IMR-90 (cell line): ENCODE measurements at regions not wholly inside any gene's neighbourhood (a gene's known extent, or its start where the extent isn't known, plus 50 kb on each side); places are given as distances from the start of the nearest gene placed in this dataset.

ENCODE experiments used
- ATAC-seq: fragments of 200-7000 bp; cut with Tn5 transposase; 2 replicates; pipeline ENCODE4 v1.9.1; 2020; ENCODE audit warnings: low read depth, mild to moderate bottlenecking, moderate library complexity
- BruUV-seq: library from RNA; stranded (reverse); fragments of 400-500 nt; replicated peaks from 2 replicates; lab custom pipeline; 2021; lab: Mats Ljungman, UMichigan
- CTCF ChIA-PET: fragments of 300-600 bp; formaldehyde crosslinking; extraction: SDS; loops from one replicate; lab custom pipeline; 2021; ENCODE audit warnings: antibody characterized with exemption; lab: Yijun Ruan, JAX
- POLR2A ChIA-PET: fragments of 300-600 bp; sonication (Branson Sonifier 250); formaldehyde crosslinking; loops from one replicate; lab custom pipeline; 2022; ENCODE audit warnings: antibody characterized with exemption; ENCODE audit not compliant: unreplicated experiment; lab: Charles Lee
- DNase-seq: peaks from one replicate; pipeline ENCODE4 v3.0.0; 2013
- H2AFZ ChIP-seq: replicated peaks from 2 replicates; pipeline ENCODE3; 2013; ENCODE audit warnings: low read length, mild to moderate bottlenecking; ENCODE audit not compliant: poor library complexity
- H2AK5ac ChIP-seq: 2 replicates; pipeline ENCODE4 v1.6.1; 2013; ENCODE audit warnings: low read depth, low read length, inconsistent platforms
- H2AK9ac ChIP-seq: replicated peaks from 2 replicates; pipeline ENCODE3; 2013; ENCODE audit warnings: mild to moderate bottlenecking, low read depth, low read length, moderate library complexity; ENCODE audit not compliant: poor library complexity
- H2BK120ac ChIP-seq: 2 replicates; pipeline ENCODE4 v1.6.1; 2013; ENCODE audit warnings: low read depth, low read length, inconsistent platforms
- H2BK15ac ChIP-seq: 3 replicates; pipeline ENCODE4 v1.6.1; 2013; ENCODE audit warnings: low read depth, low read length, inconsistent platforms
- H2BK20ac ChIP-seq: 2 replicates; pipeline ENCODE4 v1.6.1; 2013; ENCODE audit warnings: low read depth, mild to moderate bottlenecking, inconsistent platforms, low read length, moderate library complexity
- H2BK5ac ChIP-seq: 2 replicates; pipeline ENCODE4 v1.6.1; 2013; ENCODE audit warnings: mild to moderate bottlenecking, low read depth, low read length, inconsistent platforms; ENCODE audit not compliant: poor library complexity, severe bottlenecking
- H3K14ac ChIP-seq: replicated peaks from 2 replicates; pipeline ENCODE4 v1.6.1; 2013; ENCODE audit warnings: low read depth, low read length, inconsistent platforms
- H3K18ac ChIP-seq: 2 replicates; pipeline ENCODE4 v1.6.1; 2013; ENCODE audit warnings: low read depth, low read length, control low read depth
- H3K23ac ChIP-seq: 2 replicates; pipeline ENCODE4 v1.6.1; 2013; ENCODE audit warnings: low read depth, low read length, inconsistent platforms
- H3K27ac ChIP-seq: 2 replicates; pipeline ENCODE4 v1.5.1; 2013; ENCODE audit warnings: mild to moderate bottlenecking, control low read depth, low read length; ENCODE audit not compliant: insufficient read depth
- H3K27me3 ChIP-seq: 2 replicates; pipeline ENCODE4 v1.6.1; 2013; ENCODE audit warnings: low read length; ENCODE audit not compliant: control insufficient read depth, insufficient read depth
- H3K36me3 ChIP-seq: 2 replicates; pipeline ENCODE4 v1.6.1; 2013; ENCODE audit warnings: low read length, mixed read lengths; ENCODE audit not compliant: control insufficient read depth, insufficient read depth
- H3K4ac ChIP-seq: 2 replicates; pipeline ENCODE4 v1.6.1; 2013; ENCODE audit warnings: low read depth, low read length, inconsistent platforms
- H3K4me1 ChIP-seq: 2 replicates; pipeline ENCODE4 v1.6.1; 2013; ENCODE audit warnings: low read length, mixed read lengths; ENCODE audit not compliant: control insufficient read depth, insufficient read depth
- H3K4me2 ChIP-seq: 2 replicates; pipeline ENCODE4 v1.6.1; 2013; ENCODE audit warnings: low read depth, mild to moderate bottlenecking, control low read depth, low read length, moderate library complexity
- H3K4me3 ChIP-seq: 2 replicates; pipeline ENCODE4 v1.5.1; 2013; ENCODE audit warnings: low read depth, mild to moderate bottlenecking, control low read depth, low read length, moderate library complexity; ENCODE audit not compliant: insufficient read depth
- H3K56ac ChIP-seq: 2 replicates; pipeline ENCODE4 v1.6.1; 2013; ENCODE audit warnings: low read length, inconsistent platforms; ENCODE audit not compliant: insufficient read depth; ENCODE audit errors: extremely low read depth
- H3K79me1 ChIP-seq, 2 experiments: 2 replicates each; pipeline ENCODE4 v1.6.1; 2013; ENCODE audit warnings: low read length in 2 of 2, inconsistent platforms in 1 of 2, low read depth in 1 of 2
- H3K9ac ChIP-seq: 2 replicates; pipeline ENCODE4 v1.6.1; 2013; ENCODE audit warnings: low read depth, low read length, control low read depth
- H3K9me1 ChIP-seq: 2 replicates; pipeline ENCODE4 v1.6.1; 2013; ENCODE audit warnings: low read length, inconsistent platforms; ENCODE audit not compliant: insufficient read depth
- H3K9me3 ChIP-seq: 2 replicates; pipeline ENCODE4 v1.6.1; 2013; ENCODE audit warnings: low read length; ENCODE audit not compliant: control insufficient read depth, insufficient read depth
- H4K20me1 ChIP-seq: 2 replicates; pipeline ENCODE4 v1.6.1; 2013; ENCODE audit warnings: low read length, inconsistent platforms; ENCODE audit not compliant: insufficient read depth
- H4K5ac ChIP-seq: 2 replicates; pipeline ENCODE4 v1.6.1; 2013; ENCODE audit warnings: mild to moderate bottlenecking, low read depth, low read length, control low read depth
- H4K8ac ChIP-seq, 2 experiments: 2 replicates each; pipeline ENCODE4 v1.6.1; 2013; ENCODE audit warnings: low read depth in 2 of 2, low read length in 2 of 2, control low read depth in 1 of 2, inconsistent platforms in 1 of 2
- H4K91ac ChIP-seq: 2 replicates; pipeline ENCODE4 v1.6.1; 2013; ENCODE audit warnings: low read depth, low read length, inconsistent platforms; ENCODE audit not compliant: insufficient read depth
- CEBPB ChIP-seq: IDR thresholded peaks from 2 replicates; pipeline ENCODE4 v1.6.1; 2012; ENCODE audit warnings: low read depth, low read length, improper control_type of control experiment
- MAZ ChIP-seq: IDR thresholded peaks from 2 replicates; pipeline ENCODE4 v1.6.1; 2012; ENCODE audit warnings: low read depth, mild to moderate bottlenecking, low read length, improper control_type of control experiment, moderate library complexity, borderline replicate concordance
- MXI1 ChIP-seq: IDR thresholded peaks from 2 replicates; pipeline ENCODE4 v1.6.1; 2012; ENCODE audit warnings: low read depth, mild to moderate bottlenecking, low read length, moderate library complexity, borderline replicate concordance
- NFE2L2 ChIP-seq: fragments of 150-350 bp; IDR thresholded peaks from 2 replicates; pipeline ENCODE4 v1.6.1; 2016; ENCODE audit warnings: low read depth, mild to moderate bottlenecking, low read length
- POLR2A ChIP-seq: IDR thresholded peaks from 2 replicates; pipeline ENCODE4 v1.6.1; 2012; ENCODE audit warnings: mild to moderate bottlenecking, low read depth, low read length
- RAD21 ChIP-seq: IDR thresholded peaks from 2 replicates; pipeline ENCODE4 v1.6.1; 2012; ENCODE audit warnings: low read length, improper control_type of control experiment
- SMC3 ChIP-seq: fragments of 150-350 bp; IDR thresholded peaks from 2 replicates; pipeline ENCODE4 v1.6.1; 2016; ENCODE audit warnings: low read depth, mild to moderate bottlenecking, antibody characterized with exemption, low read length, moderate library complexity
- WGBS, 2 experiments: methylation state at CpG; one replicate each; pipeline versions ENCODE4 v1.1.5 to v1.1.7; 2013; ENCODE audit warnings: missing lambda C conversion rate in 2 of 2; ENCODE audit not compliant: insufficient read length in 1 of 2; ENCODE audit errors: extremely low coverage in 2 of 2; 5-methylcytosine and 5-hydroxymethylcytosine counted together
- dilution Hi-C: fragments of 300-500 bp; cut with HindIII; formaldehyde crosslinking; loops from one replicate; pipeline ENCODE4 v1.14.3; 2018; ENCODE audit warnings: low sequenced_read_pairs; ENCODE audit not compliant: unreplicated experiment
- in situ Hi-C: fragments of 300-500 bp; cut with MboI; formaldehyde crosslinking; loops from 3 replicates; pipeline ENCODE4 v1.14.3; 2019; ENCODE audit warnings: low sequenced_read_pairs, inconsistent platforms, mixed read lengths
- intact Hi-C: fragments of 100-400 bp; cut with micrococcal nuclease; formaldehyde crosslinking; loops from 2 replicates; pipeline ENCODE4 v1.10.0; 2022
- TF ChIP-seq, protein P1 (sequence below): fragments of 150-350 bp; IDR thresholded peaks from 2 replicates; pipeline ENCODE4 v1.6.1; 2017; ENCODE audit warnings: mild to moderate bottlenecking, antibody characterized with exemption, low read length, low read depth
- TF ChIP-seq, protein P2 (sequence below): fragments of 150-350 bp; IDR thresholded peaks from 2 replicates; pipeline ENCODE4 v1.6.1; 2016; ENCODE audit warnings: low read depth, mild to moderate bottlenecking, low read length, moderate library complexity, borderline replicate concordance

DNA sequence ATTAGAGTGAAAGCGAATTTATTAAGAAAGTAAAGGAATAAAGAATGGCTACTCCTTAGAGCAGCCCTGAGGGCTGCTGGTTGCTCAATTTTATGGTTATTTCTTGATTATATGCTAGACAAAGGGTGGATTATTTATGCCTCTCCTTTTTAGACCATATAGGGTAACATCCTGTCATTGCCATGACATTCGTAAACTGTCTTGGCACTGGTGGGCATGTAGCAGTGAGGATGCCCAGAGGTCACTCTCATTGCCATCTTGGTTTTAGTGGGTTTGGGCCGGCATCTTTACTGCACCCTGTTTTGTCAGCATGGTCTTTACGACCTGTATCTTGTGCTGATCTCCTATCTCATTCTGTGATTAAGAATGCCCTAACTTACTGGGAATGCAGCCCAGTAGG, 58.2 kb downstream of the TANC2 start:
- no peak overlapping the region for H3K56ac ChIP-seq
- no peaks in the 10 kb centered on the region for H3K27me3 ChIP-seq
- H4K20me1 ChIP-seq = peaks cover 38% of the 10 kb centered on the region
- H4K91ac ChIP-seq = no peak overlapping the region
- no CpG with 5 or more reads among the region's 4 CpGs for WGBS, 2 experiments
- no peak overlapping the region for H2AK5ac ChIP-seq
- 0 out of 4 replicates have a peak overlapping the region, but pooled peaks of 1 of the 2 experiments have one; percentile 14 for H4K8ac ChIP-seq
- intact Hi-C loops (no loop called here), in situ Hi-C loops (no loop called here), dilution Hi-C loops (no loop called here)
- no peak overlapping the region for H3K4ac ChIP-seq
- H2AFZ ChIP-seq = no peak overlapping the region
- ATAC-seq (no peak), DNase-seq (no peak)
- CTCF ChIA-PET = no interaction called here
- peaks cover 10% of the 10 kb centered on the region for H3K9me1 ChIP-seq
- H3K9ac ChIP-seq = no peak overlapping the region
- no peak overlapping the region for H2BK20ac ChIP-seq
- H3K14ac ChIP-seq = 0 out of 2 replicates have a peak overlapping the region, but pooled peaks have one; percentile 52
- no TSS peak for BruUV-seq
- POLR2A ChIA-PET = no interaction called here
- TF ChIP-seq CEBPB = no peak
- TF ChIP-seq, protein P1, sequence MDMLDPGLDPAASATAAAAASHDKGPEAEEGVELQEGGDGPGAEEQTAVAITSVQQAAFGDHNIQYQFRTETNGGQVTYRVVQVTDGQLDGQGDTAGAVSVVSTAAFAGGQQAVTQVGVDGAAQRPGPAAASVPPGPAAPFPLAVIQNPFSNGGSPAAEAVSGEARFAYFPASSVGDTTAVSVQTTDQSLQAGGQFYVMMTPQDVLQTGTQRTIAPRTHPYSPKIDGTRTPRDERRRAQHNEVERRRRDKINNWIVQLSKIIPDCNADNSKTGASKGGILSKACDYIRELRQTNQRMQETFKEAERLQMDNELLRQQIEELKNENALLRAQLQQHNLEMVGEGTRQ = no peak
- TF ChIP-seq, protein P2, sequence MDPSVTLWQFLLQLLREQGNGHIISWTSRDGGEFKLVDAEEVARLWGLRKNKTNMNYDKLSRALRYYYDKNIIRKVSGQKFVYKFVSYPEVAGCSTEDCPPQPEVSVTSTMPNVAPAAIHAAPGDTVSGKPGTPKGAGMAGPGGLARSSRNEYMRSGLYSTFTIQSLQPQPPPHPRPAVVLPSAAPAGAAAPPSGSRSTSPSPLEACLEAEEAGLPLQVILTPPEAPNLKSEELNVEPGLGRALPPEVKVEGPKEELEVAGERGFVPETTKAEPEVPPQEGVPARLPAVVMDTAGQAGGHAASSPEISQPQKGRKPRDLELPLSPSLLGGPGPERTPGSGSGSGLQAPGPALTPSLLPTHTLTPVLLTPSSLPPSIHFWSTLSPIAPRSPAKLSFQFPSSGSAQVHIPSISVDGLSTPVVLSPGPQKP = no peak
- no peak for TF ChIP-seq MXI1
- no peak for TF ChIP-seq POLR2A
- TF ChIP-seq NFE2L2 = no peak
- TF ChIP-seq RAD21 = no peak
- TF ChIP-seq SMC3 = no peak
- no peak for TF ChIP-seq MAZ
- H2BK5ac ChIP-seq = no peak overlapping the region
- no peak overlapping the region for H2BK120ac ChIP-seq
- H3K79me1 ChIP-seq = peaks cover 29 to 56% of the 10 kb centered on the region in 2 experiments
- H3K9me3 ChIP-seq = peaks cover 5% of the 10 kb centered on the region; the same call in 1 of the 2 replicates
- no peak overlapping the region for H3K18ac ChIP-seq
- H3K4me2 ChIP-seq = no peak overlapping the region; the same call in 1 of the 2 replicates
- H3K4me1 ChIP-seq = peaks cover 2% of the 10 kb centered on the region; the same call in 1 of the 2 replicates
- no peak overlapping the region for H3K27ac ChIP-seq
- peak overlapping the region; percentile 43; the same call in 1 of the 2 replicates for H3K23ac ChIP-seq
- no peak overlapping the region for H4K5ac ChIP-seq
- H3K4me3 ChIP-seq = no peak overlapping the region
- no peak overlapping the region for H2AK9ac ChIP-seq
- H3K36me3 ChIP-seq = no peaks in the 10 kb centered on the region; the same call in 1 of the 2 replicates
- H2BK15ac ChIP-seq = no peak overlapping the region
